Mesenteric fat pad (tissue), 1 donor: ENCODE measurements at regions not wholly inside any gene's neighbourhood (a gene's known extent, or its start where the extent isn't known, plus 50 kb on each side); places are given as distances from the start of the nearest gene placed in this dataset.
"Not testable (repeated sequence)": the region's sequence is repeated elsewhere in the genome, so short reads cannot be mapped to it uniquely, and the experiment has no call there.

Source experiments
- DNase-seq: peaks from one replicate; pipeline ENCODE4 v3.0.0-alpha.2; 2020; ENCODE audit warnings: low spot score
- donor health status: DM: yes; HTN: yes; CAD: no.

DNA sequence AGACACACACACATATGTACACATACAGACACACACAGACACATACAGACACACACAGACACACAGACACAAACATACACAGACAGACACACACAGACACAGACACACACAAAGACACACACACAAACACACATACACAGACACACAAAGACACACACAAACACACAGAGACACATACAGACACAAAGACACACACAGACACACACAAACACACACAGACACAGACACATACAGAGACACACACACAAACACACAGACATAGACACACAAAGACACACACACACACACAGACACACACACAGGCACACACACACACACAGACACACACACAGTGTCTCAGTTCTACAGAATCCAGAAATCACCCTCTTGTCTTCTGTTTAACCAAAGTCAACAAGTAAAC, 280.7 kb downstream of the ASMT start:
- DNase-seq: no peak

DNA sequence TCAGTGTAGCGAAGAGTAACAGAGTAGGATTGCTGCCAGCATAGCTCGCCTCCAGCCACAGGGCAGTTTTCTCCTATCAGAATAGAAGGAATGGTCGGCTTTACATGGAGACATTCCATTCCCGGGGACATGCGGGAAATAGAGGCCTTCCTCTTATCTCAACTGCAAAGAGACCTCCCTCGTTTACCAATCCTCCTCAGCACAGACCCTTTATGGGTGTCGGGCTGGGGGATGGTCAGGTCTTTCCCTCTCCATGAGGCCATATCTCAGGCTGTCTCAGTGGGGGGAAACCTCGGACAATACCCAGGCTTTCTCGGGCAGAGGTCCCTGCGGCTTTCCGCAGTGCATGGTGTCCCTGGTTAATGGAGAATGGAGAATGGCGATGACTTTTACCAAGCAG, 285.0 kb downstream of the ASMT start:
- peak; percentile 37 for DNase-seq

DNA sequence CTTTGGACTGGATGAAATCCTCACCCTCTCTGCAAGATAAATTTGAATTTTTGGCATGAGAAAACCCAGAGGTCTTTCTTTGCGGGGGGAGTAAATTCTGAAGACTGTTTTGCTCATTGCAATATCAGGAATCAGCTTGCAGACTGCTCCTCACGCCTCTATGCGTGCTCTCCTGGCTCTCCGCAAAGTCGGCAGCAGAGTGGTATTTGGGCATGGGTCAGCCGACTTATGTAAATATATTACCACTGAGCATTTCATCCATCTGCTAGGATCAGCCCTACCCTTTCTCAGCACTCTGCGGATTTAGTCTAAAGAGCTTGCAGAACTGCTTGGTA, 288.0 kb downstream of the ASMT start:
- peak; percentile 8 for DNase-seq

DNA sequence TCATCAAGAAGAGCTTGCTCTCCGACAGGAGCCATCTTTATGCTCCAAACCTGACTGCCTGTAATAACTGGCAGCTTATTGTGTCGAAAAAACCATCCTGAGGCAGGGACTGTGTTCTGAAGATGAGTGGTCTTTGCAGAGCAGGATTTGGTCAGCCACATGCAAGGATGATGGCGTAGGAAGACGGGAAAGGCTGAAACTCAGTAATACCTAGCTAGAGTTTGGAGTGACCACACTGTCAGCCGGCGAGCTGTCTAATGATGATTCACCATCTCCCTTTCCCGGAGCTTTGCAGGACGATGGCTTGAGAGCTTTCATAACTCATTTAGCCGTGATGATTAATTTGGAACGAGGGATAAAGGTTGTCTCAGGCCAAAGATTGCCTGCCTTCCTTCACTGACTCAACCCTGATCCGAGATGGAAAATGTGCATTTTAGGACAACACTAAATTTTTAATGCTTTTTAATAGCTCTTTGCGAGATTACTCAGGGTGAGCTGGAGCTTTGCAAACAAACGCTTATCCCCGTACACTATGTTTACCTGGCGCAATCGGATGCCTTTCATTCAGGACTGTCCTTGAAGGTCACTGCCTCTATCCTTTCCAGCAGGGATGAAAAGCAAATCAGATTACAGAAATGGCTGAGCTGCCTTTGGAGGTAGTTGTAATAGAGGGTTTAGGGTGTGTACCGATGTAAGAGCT, 288.5 kb downstream of the ASMT start:
- DNase-seq: peak; percentile 16

DNA sequence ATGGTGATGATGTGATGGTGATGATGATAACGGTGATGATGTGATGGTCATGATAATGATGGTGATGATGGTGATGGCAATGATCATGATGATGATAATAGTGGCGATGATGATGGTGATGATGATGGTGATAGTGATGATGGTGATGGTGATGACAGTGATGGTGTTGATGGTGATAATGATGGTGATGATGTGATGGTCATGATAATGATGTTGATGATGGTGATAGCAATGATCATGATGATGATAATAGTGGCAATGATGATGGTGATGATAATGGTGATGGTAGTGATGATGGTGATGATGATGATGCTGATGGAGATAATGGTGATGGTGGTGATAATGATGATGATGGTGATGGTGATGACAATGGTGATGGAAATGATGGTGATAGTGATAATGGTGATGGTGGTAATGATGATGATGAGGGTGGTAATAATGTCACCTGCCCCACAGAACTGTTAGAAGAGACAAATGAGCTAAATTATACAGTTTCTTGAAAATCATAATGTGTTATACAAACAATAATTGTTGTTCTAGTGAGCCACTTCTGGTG, 289.9 kb downstream of the ASMT start:
- DNase-seq: no peak

DNA sequence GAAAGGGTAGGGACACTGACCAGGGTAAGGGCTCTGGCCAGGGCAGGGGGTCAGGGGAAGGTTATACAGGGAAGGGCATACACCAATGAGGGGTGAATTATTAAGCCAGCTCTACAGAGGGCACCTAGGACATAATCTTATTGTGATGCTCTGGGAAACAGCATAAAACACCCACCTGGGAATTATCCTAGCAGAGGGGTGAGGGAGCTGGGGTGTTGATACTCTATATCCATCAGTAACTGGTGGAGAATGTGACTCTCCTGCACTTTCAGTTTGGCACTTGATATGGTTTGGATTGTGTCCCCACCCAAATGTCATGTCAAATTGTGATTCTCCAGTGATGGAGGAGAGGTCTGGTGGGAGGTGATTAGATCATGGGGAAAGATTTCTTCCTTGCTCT, 291.2 kb downstream of the ASMT start:
- DNase-seq: peak; percentile 43

DNA sequence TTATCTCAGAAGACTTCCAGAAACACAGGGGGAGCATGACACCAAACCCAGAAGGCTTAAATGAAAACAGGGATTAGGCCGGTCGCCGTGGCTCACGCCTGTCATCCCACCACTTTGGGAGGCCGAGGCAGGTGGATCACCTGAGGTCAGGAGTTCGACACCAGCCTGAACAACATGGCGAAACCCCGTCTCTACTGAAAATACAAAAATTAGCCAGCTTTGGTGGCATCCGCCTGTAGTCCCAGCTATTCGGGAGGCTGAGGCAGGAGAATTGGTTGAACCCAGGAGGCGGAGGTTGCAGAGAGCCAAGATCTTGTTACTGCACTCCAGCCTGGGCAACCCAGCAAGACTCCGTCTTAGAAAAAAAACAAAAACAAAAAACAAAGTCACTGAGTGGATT, 294.1 kb downstream of the ASMT start:
- DNase-seq: not testable (repeated sequence)

DNA sequence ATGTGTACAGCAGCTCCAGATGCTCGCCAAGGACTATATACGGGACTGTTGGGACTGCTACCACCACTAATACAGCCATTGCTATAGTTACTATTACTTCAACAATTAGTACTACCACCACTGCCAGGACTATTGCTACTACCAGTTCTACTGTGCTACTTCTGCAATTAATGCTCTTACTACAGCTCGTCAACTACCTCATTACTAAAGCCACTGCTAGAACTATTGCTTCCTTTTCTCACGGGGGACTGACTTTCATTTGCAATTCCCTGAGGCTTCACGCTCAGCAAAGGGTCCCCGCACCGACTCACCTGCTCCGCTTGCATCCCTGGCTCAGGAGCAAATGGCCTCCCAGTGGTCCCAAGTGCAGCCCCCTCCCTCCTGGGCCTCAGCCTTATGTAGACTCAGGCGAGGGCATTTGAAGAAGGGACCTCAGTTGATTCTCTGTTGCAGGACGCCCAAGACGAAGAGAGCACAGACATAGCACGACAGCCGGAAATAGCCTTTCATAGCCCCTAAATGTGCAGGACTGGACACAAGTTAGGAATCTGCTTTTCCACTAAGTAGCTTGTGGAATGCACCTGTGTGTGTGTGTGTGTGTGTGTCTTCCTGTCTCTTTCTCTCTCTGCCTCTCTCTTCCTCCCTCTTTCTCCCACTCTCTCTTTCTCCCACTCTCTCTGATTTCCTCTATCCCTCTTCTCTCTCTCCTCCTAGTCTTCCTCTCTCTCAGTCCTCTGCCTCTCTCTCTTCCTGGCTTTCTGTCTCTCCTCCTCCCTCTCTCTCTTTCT, 294.8 kb downstream of the ASMT start:
- no peak for DNase-seq

DNA sequence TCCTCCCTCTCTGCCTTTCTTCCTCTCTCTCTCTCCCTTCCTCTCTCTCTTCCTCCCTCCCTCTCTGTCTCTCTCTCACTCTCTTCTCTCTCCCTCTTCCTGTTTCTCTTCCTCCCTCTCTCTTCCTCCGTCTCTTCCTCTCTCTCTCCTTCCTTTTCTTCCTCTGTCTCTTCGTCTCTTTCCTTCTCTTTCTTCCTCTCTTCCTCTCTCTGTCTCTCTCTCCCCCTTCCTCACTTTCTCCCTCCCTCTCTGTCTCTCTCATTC, 295.3 kb downstream of the ASMT start:
- DNase-seq: no peak

DNA sequence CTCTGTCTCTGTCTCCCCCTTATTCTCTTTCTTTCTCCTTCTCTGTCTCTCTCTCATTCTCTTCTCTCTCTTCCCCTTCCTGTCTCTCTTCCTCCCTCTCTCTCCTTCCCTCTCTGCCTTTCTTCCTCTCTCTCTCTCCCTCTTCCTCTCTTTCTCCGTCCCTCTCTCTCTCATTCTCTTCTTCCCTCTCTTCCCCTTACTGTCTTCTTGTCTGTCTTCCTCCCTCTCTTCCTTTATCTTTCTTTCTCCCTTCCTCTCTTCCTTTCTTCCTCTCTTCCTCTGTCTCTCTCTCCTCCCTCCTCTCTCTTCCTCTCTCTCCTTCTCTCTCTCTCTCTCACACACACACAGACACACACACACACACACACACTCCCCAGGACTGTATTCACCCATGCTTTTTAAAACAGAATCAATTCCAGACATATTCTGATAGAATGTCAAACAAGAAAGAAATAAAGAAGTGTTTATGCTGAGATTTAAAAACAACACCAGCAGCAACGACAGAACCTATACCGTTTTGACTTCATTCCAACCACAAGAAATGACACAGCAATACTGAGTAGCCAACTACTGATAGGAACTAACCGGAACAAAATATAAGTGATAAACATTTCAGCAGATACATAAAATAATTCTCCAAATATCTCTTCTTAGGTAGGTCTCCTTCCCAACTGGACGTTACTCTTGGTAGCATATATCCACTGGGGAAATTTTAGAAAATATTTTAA, 296.7 kb downstream of the ASMT start:
- DNase-seq: no peak

DNA sequence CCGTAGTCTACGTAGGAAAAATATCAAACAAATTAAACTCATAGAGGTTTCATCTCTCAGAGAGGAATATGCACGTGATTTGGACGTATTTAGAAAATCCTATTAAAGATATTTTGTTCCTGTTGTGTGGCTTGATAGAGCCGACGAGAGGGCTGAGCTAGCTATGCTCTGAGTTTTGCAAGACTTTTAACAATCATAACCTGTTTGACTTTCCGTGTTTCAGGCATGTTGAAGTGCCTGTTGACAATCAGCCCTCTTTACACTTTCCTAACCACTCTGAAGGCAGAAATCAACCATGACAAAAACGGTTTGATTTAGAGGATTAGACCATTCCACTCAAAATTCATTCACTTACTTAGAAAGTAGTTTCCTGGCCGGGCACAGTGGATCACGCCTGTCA, 297.3 kb downstream of the ASMT start:
- no peak for DNase-seq

DNA sequence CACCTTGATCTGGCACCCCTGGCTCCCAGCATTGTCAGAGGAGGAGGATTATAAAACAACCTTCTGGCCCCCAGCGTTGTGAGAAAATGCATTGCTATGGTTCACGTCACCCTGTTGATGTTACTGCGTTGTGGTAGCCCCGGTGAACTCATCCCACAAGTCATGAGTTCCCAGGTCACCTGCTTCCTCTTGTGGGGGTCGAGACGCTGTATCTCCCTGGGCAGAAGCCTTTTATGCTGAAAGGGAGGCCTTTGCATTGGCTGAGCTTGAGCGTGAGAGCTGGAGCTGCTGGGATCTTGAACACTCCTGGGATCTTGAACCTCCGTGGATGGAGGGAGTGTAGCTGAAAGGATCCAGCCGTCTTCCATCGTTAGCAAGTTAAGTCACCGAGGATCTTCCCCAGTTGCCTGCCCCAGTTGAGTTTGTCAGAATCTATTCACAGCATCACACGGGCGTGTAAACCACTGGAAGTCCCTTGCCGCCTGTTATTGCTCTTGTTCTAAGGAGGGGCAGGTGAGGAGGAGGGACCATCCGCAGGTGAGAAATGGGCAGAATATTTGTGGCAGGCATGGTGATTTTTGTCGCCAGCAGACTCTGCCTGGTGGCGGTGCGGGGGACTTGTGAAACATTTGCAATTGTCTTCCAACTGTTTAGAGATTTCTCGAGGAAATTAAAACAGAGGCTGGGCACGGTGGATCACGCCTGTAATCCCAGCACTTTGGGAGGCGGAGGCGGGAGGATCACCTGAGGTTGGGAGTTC, 299.9 kb downstream of the ASMT start:
- peak; percentile 65 for DNase-seq

DNA sequence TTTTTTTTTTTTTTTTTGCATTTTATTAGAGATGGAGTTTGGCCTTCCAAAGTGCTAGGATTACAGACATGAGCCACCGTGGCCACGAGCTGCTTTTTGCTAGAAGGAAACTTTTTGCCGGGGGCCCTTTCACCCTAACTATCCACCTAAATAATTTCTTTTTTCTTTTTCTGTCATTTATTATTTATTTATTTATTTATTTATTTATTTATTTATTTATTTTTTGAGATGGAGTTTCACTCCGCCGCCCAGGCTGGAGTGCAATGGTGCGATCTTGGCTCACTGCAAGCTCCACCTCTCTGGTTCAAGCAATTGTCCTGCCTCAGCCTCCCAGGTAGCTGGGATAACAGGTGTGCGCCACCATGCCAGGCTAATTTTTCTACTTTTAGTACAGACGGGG, 303.9 kb downstream of the ASMT start:
- peak; percentile 47 for DNase-seq

DNA sequence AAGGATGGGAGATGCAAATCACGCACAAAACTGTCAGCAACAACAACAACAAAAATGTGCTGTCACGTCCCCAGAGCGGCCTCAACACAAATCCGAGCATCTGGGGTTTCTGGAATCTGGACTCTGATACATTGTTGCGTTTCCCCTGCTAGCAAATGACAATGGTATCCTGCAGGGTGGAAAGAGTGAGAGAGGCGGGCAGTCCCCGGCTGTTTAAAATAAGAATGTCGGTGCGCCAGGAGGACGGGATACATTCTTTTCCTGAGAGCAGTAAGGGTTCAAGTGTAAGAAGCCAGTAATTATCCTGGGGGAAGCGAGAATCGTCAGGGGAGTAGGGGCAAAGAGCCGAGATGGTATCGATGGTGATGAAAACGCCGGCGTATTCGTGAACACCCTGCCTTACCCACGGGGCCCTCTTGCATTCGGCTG, 310.2 kb downstream of the ASMT start:
- DNase-seq: peak; percentile 45

DNA sequence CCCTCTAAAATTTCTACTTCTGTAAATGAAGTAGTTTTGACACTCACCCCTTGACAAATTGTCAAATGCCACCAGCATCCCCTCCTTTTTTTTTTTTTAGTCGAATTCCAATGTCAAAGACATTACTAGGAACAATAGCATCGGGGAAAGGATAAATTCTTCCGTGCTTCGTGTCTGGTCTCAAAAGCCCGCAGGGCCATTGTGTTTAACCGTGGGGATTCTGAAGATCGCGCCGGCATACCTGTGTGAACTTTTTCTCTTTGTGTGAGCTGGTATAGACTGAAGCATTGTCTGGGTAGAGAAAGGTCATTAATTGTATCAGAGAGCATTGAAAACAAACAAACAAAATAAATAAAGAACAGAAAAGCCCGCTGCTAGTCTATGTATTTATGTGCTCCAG, 313.9 kb downstream of the ASMT start:
- DNase-seq: no peak

DNA sequence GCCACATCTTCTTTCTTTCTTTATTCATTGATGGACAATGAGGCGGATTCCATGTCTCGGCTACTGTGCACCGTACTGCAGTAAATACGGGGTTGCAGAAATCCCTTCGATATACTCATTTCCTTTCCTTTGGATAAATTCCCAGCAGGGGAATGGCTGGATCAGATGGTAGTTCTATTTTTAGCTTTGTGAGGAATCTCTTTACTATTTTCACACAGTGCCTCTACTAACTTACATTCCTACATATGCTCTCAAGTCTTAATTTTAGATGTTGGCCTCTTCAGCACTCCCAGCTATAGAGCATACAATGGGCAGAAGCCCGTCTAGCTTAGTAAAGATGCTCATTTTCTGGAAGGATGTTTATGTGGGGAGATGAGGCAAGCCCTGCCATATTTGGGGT, 317.4 kb downstream of the ASMT start:
- no peak for DNase-seq

DNA sequence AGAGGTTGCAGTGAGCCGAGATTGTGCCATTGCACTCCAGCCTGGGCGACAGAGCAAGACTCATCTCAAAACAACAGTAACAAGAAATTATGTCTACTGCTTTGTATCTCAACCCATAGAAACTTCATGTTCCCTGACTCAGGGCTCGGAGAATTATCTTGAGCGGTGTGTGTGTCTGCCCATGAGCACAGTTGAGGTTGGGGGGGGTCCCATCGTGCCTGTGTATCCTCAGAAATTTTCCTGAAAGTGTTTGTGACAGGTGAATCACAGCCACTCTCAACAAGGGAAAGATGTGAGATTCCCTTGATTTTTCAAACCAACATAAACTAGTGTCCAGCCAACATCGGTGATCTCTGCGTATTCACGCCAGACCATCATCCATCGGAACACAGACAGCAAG, 319.1 kb downstream of the ASMT start:
- peak; percentile 28 for DNase-seq

DNA sequence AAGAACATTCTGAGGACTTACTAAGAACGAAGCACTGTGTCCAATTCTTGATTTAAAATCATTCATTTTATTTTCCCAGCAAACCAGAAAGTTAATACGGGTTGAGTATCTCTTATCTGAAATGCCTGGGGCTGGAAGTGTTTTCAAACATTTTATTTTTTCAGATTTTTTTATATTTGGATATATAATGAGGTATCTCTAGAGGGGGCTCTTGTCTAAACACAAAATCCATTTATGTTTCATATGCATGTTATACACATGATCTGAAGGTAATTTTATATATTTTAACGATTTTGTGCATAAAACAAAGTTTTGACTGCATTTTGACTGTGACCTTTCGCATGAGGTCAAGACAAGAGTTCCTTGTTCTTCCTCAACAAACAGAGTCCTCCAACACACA, 320.9 kb downstream of the ASMT start:
- DNase-seq: no peak

DNA sequence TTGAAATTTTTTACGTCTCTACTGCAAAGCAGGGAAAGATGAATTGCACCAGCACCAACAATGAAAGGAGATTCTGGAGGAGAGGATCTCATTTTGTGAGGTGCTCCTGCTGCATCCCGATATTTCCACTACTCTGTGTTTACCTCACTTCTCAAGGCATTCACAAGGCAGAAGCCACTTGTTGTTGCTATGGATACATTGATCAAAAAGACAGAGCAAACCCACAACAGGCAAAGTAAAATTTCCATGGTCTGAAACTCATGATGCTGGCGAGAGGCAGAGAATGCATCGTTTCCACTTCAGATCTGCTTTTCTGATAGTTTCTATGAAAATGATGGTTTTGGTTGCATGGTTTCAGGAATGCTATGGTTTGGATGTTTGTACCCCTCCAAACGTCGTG, 323.3 kb downstream of the ASMT start:
- DNase-seq: no peak

DNA sequence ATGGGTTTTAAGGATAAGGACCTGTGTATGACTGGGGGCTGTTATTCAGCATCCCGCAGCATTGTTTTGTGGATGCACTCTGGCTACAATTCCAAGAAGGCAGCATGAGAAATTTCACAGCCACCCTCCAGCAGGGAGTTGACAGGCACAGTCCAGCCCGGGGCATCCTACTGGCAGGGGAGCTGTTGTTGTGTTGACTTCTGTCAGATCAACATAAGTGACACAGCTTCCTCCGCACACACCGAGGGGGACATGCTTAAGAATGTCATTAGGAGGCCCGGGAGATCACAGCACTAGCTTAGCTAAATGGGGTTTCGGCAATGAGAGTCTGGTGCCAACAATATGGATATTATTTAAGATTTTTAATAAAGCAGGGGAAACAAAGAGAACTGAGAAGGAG, 326.5 kb downstream of the ASMT start:
- DNase-seq: peak; percentile 85

DNA sequence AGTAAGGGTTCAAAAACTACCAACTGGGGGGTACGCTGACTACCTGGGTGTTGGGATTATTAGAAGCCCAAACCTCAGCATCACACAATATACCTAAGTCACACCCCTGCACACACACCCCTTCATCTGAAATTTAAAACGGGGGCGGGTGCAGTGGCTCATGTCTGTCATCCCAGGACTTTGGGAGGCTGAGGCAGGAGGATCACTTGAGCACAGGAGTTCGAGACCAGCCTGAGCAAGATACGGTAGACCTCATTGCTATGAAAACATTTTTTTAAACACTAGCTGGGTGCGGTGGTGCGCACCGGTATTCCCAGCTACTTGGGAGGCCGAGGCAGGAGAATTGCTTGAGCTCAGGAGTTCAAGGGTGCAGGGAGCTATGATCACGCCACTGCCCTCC, 331.0 kb downstream of the ASMT start:
- peak; percentile 57 for DNase-seq

DNA sequence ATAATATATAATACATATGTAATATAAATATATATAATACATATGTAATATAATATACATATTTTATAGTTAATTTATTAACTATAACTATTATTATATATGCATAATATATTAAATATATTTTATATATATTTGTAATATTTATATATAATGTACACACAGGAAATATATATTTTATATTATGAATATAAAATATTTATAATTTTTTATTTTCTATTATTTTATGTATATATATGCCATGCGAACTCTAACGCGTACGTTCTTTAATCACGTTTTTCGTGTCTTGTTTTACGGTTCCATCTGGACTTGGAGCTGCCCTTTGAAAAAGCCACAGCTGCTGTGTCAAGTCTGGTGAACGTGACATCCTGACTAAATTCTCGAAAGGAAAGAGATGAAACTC, 332.1 kb downstream of the ASMT start:
- no peak for DNase-seq
